Left ventricle myocardium superior (tissue), 1 donor: ENCODE measurements at regions not wholly inside any gene's neighbourhood (a gene's known extent, or its start where the extent isn't known, plus 50 kb on each side); places are given as distances from the start of the nearest gene placed in this dataset.
"Not testable (repeated sequence)": the region's sequence is repeated elsewhere in the genome, so short reads cannot be mapped to it uniquely, and the experiment has no call there.

Experiments
- ATAC-seq: fragments of 200-7000 bp; cut with Tn5 transposase; one replicate; pipeline ENCODE4 v1.9.1; 2020; ENCODE audit warnings: mild to moderate bottlenecking, moderate library complexity
- DNase-seq: peaks from one replicate; pipeline ENCODE4 v3.0.0-alpha.2; 2020
- intact Hi-C: fragments of 100-400 bp; cut with micrococcal nuclease; formaldehyde crosslinking; loops from one replicate; pipeline ENCODE4 v1.11.0; 2022
- donor health status: DM: no; HTN: yes; CAD: no; lungs with severe emphysema.

GRCh38 chr9:71518045-71518827 lies 250.1 kb downstream of the CEMIP2 start:
- intact Hi-C loops: no loop called here
- ATAC-seq: peak; percentile 94
- no peak for DNase-seq

- DNase-seq (no peak), ATAC-seq (no peak)
- intact Hi-C loops: no loop called here
Observed at GRCh38 chr9:71515626-71516025, 252.7 kb downstream of the CEMIP2 start.

GRCh38 chr9:71515107-71515506 lies 253.2 kb downstream of the CEMIP2 start:
- DNase-seq: no peak
- intact Hi-C loops: no loop called here
- ATAC-seq: no peak

DNA sequence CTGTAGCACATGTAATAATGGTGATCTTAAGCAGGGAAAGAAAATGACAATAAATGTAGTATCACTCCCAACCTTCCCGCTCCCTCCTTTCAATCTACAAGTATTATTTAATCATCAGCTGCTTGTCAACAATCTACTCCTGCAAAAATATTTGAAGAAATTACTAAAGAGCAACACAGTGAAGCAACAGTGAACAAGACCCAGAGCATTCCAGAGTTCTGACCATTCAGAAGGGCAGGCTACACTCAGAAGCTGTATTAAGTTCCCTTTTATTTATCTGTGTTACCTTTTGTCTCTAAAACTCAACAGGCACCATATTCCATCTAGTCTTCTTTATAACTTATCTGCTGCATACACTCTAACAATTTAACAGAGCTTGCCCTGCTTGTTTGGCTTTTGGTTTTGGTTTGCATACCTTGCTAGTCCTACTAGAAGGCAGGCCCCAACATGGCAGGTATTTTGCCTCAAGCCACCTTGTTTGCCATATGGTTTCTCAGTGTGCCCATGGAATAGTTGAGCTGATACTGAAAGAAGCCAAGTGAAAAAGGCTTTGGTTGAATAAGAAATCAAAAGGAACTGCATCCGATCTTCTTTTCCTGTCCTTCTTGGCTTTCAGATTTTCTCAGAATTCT lies 253.9 kb downstream of the CEMIP2 start:
- intact Hi-C loops: no loop called here
- ATAC-seq (no peak), DNase-seq (no peak)

DNA sequence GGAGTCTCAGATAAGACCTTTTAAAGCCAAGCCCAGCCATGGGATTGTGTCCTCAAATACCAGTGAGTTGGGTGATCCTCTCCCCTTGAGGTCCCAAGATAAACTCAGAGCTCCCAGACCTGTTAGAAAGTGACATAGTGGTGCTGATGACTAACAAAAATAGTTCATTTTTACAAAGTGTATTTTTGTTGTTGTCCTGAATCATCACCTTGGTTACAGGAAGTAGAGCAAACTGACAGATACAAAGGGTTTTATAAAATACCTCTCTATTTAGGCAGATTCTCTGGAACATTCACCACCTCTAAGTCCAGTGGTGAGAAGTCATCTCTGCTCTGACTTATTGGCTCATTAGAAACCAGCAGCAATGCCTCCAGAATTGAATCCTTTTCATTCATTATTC lies 259.3 kb downstream of the CEMIP2 start:
- DNase-seq: no peak
- intact Hi-C loops: no loop called here
- no peak for ATAC-seq

DNA sequence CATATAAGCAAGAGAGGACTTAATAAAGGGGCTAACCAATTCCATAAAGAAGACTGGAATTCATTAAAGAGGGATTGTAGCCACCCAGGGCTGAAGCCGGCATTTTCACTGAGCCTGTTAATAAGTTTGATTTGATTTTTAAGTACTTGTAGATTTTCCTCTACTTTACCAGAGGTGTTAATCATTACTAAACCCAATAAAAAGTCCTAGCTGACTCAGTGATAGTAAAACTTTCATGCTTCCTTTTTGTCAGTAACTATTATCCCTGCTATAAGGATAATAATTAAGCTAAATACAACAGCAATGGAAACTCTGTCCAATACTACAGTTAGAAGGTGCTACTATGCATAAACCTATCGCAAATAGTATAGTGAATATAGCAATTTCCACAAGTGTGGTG lies 260.2 kb downstream of the CEMIP2 start:
- ATAC-seq, intact Hi-C loops: not testable (repeated sequence)

GRCh38 chr9:71506821-71507220 lies 261.5 kb downstream of the CEMIP2 start:
- peak; percentile 72 for ATAC-seq
- no peak for DNase-seq
- intact Hi-C loops: no loop called here

More for the DNA sequence above, 260.2 kb downstream of the CEMIP2 start:
- not testable (repeated sequence) for DNase-seq

GRCh38 chr9:71504636-71505035 lies 263.7 kb downstream of the CEMIP2 start:
- intact Hi-C loops: no loop called here
- ATAC-seq (no peak), DNase-seq (no peak)

GRCh38 chr9:71498691-71499090 lies 269.6 kb downstream of the CEMIP2 start:
- intact Hi-C loops: no loop called here
- DNase-seq: no peak
- no peak for ATAC-seq

DNA sequence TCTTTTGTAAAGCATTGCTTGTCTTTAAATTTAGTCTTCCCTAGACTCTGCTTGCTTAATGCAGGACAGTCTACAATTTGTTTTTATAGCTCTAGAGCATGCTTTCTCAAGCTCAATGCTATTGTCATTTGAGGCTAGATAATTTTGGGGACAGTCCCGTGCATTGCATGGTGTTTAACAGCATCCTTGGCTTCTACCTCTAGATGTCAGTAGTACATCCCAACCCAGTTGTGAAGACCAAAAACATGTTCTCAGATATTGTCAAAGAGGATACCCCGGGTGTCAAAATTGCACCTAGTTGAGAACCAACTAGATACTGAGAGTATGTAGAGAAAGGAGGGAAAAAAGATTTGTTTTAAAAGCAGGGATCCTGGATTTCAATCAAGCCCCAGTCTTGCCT lies 277.5 kb downstream of the CEMIP2 start:
- intact Hi-C loops: no loop called here
- DNase-seq (no peak), ATAC-seq (no peak)

- DNase-seq: peak; percentile 24
- intact Hi-C loops: no loop called here
- ATAC-seq: peak; percentile 43
Observed at GRCh38 chr9:71487061-71487460, 281.3 kb downstream of the CEMIP2 start.

DNA sequence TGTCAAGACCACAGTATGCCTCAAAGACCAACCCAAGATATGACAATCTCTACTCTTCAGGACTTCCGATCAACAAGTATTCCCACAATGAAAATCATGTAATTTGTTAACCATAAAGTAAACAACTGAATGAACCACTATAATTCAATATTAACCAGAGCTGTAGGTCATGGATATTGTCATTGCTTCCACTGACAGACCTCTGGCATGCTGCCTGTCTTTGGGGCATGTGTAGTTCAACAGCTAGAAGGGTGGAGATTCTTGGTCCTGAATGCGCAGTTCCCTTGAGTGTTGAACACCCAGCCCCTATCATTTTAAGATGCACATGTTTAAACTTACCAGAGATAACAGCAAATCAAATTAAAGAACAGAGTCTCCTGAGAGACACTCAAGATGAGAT lies 283.0 kb downstream of the CEMIP2 start:
- intact Hi-C loops: no loop called here
- no peak for DNase-seq
- no peak for ATAC-seq

DNA sequence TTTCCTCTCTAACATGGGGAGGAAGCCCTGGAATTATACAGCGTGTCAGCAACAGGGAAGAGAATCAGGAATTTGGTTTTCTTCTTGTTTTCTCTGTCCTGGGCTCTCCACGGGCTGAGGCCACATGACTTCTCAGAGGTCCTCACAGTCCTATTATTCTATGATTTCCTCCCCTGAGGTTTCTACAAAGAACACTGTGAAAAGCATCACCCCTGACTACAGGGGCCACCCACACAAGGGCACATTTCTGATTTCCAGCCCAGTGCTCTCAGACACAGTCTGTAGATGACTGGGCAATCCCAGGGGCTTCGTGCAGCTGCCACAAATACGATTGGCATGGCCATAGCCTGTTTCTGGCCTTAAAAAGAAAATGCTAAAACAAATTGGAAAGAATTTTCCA lies 284.9 kb downstream of the CEMIP2 start:
- DNase-seq (no peak), ATAC-seq (no peak)
- intact Hi-C loops: no loop called here

DNA sequence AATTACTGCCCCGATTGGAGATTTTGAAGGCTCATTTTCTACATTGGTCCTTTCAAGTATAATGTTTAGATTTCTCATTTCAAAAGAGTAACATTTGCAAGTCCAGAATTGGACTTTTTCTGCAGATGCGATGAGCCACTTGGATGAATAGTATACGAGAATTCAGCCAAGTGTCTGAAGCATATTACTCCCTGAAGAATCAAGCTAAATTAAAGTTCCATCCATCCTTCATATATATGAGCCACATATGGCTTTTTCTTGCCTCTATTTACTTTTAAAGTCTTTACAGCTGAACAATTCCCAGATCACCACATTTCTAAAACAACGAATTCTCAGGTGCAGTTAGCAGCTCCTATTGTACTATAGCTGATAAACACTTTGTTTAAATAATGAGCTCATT lies 288.7 kb downstream of the CEMIP2 start:
- ATAC-seq: no peak
- DNase-seq: no peak
- intact Hi-C loops: no loop called here

- intact Hi-C loops: no loop called here
- ATAC-seq: no peak
- no peak for DNase-seq
Observed at GRCh38 chr9:71472400-71472799, 295.9 kb downstream of the CEMIP2 start.

DNA sequence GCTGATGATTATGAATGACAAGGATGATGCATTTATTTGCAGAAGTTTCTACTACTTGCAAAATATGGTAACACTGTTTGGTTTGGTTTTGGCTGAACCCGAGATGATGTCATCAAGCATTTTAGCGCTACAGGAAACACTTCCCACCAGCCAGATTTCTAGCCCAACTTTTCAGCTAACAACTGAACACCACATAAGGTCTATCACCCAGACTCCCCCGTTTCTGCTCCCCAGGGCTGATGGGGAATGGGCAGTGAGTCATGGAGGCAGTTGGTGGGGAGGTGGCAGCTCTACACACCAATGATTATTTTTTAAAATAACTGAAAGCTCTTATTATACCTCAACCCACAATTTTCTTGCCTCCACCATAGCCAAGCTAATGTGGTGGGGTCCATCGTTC lies 302.9 kb downstream of the CEMIP2 start:
- ATAC-seq (no peak), DNase-seq (no peak)
- intact Hi-C loops: no loop called here

DNA sequence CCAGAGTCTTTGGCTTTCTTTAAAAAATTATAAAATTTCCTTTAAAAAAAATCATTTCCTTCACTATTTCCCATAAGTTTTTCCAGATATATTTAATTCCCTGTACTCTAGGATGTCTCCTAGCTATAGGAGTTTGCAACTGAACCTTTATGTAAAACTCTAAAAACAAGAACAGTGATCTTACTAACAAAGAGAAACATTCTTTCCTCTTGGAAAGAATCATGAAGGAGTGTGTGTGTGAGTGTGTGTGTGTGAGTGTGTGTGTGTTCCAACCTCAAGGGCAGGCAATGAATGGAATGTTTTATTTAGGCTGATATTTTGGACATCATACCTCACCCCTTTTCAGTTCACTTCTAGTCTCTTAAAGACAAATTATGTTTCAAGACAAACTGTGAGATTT lies 309.2 kb downstream of the CEMIP2 start:
- intact Hi-C loops: no loop called here
- DNase-seq (no peak), ATAC-seq (no peak)

DNA sequence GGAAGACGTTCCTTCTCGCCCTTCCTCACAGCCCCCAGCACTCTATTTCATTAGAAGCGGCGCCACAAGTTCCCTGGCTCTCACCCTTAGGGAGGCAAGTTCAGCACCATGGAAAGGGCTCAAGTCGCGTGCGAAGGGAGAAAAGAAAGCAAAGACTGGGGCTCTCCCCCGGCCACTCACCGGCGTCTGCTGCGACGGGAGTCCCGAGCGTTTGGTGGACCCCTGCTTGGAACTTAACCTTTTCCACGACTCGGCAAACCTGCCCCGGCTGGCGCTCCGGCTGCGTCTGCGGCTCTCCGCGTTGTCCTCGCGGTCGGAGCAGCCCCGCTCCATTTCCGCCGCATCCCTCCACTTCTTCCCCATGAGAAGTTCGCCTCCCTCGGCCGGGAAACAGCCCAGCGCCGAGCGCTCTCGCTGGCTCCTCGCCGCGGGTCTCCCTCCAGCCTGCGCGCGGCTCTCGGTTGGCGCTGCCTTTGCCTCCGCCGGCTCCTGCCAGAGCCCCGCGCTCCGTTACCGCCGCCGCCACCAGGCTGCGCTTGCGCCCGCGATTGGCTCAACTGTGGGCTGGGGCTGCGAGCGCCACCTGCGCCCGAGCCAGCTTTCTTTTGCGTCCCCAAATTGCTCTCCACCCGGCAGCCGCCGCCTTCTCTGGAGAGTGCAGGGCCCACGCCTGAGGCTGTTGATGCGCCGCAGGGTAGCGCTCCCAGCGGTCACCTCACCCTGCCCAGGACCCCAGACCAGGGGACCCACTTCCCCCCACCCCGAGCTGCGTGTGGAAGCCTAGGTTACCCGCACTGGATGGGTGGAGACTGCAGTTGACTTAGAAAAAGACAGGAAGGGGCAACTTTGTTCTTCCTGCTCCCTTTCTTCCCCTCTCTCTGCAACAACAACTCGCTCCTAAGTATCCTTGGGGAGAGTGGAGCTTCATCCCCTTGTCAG lies 321.6 kb downstream of the CEMIP2 start:
- intact Hi-C loops: no loop called here
- ATAC-seq (no peak), DNase-seq (peak; percentile 29)

DNA sequence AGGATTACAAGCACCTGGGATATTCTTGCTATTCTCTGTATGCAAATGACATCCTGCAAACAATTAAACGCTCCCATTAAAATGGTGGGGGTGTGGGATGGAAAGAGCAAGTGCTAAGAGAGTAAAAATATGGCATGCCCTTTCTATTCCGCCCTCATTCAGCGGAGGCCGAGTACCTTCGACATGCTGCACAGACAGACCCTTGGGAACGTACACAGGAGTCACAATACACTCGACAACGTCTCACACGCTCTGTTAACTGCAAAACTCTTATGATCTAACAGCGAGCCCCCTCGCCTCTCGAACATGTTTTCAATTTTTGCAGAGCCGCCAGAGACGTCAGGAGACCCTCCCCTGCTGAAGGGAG lies 322.2 kb downstream of the CEMIP2 start:
- ATAC-seq: no peak
- intact Hi-C loops: no loop called here
- no peak for DNase-seq

GRCh38 chr9:71442937-71443336 lies 321.5 kb upstream of the TRPM3 start:
- intact Hi-C loops: no loop called here
- ATAC-seq (no peak), DNase-seq (no peak)
